Lung (tissue), 11 donors: ENCODE measurements at regions not wholly inside any gene's neighbourhood (a gene's known extent, or its start where the extent isn't known, plus 50 kb on each side); places are given as distances from the start of the nearest gene placed in this dataset.

Experiments used
- ATAC-seq: fragments of 200-7000 bp; cut with Tn5 transposase; one replicate; pipeline ENCODE4 v1.9.1; 2020; ENCODE audit warnings: moderate number of reproducible peaks; ENCODE audit not compliant: insufficient read depth, low FRiP score
- DNase-seq, 3 donors: peaks; one replicate each; pipeline ENCODE4 v3.0.0-alpha.2; 2013 to 2017
- H3K27ac ChIP-seq, 2 donors: one replicate each; pipeline ENCODE4 v1.5.1; 2013; ENCODE audit warnings: mild to moderate bottlenecking in 2 of 2, moderate library complexity in 2 of 2, control low read depth in 1 of 2, inconsistent platforms in 1 of 2, low read depth in 1 of 2, low read length in 1 of 2
- H3K27me3 ChIP-seq, 3 donors: one replicate each; pipeline ENCODE4 v1.5.1; 2013; ENCODE audit warnings: low read length in 2 of 3; ENCODE audit not compliant: control insufficient read depth in 3 of 3, insufficient read depth in 3 of 3
- H3K36me3 ChIP-seq, 4 donors: one replicate each; pipeline ENCODE4 v1.5.1; 2013; ENCODE audit warnings: low read length in 4 of 4, mild to moderate bottlenecking in 1 of 4, moderate library complexity in 1 of 4; ENCODE audit not compliant: control insufficient read depth in 4 of 4, insufficient read depth in 4 of 4
- H3K4me1 ChIP-seq, 5 donors: one replicate each; pipeline ENCODE4 v1.5.1; 2013; ENCODE audit warnings: low read length in 5 of 5, mild to moderate bottlenecking in 2 of 5, moderate library complexity in 1 of 5; ENCODE audit not compliant: control insufficient read depth in 5 of 5, insufficient read depth in 5 of 5
- H3K4me3 ChIP-seq: one replicate; pipeline ENCODE4 v1.5.1; 2013; ENCODE audit warnings: mild to moderate bottlenecking, control low read depth, moderate library complexity
- H3K9ac ChIP-seq, 2 donors: one replicate each; pipeline ENCODE4 v1.5.1; 2013; ENCODE audit warnings: low read length in 2 of 2, control low read depth in 1 of 2; ENCODE audit not compliant: insufficient read depth in 1 of 2
- H3K9me3 ChIP-seq, 4 donors: one replicate each; pipeline ENCODE4 v1.5.1; 2013; ENCODE audit warnings: low read length in 3 of 4, mild to moderate bottlenecking in 1 of 4, moderate library complexity in 1 of 4; ENCODE audit not compliant: control insufficient read depth in 4 of 4, insufficient read depth in 3 of 4
- WGBS, 2 donors: extraction: QIAGEN DNeasy Blood & Tissue Kit; methylation state at CpG; one replicate each; pipeline ENCODE4 v1.1.7; 2013; 5-methylcytosine and 5-hydroxymethylcytosine counted together
- TF ChIP-seq, protein P1 (sequence below): IDR thresholded peaks from 2 replicates; pipeline ENCODE4 v1.5.1; 2012; ENCODE audit warnings: mild to moderate bottlenecking; ENCODE audit errors: control extremely low read depth, extremely low read depth
- donor health status: control.
- donor health status: control.
- donor health status: Bipolar disorder and iron deficiency.
- donor health status: healthy.
- donor health status: DM: yes; HTN: yes; CAD: no.

DNA sequence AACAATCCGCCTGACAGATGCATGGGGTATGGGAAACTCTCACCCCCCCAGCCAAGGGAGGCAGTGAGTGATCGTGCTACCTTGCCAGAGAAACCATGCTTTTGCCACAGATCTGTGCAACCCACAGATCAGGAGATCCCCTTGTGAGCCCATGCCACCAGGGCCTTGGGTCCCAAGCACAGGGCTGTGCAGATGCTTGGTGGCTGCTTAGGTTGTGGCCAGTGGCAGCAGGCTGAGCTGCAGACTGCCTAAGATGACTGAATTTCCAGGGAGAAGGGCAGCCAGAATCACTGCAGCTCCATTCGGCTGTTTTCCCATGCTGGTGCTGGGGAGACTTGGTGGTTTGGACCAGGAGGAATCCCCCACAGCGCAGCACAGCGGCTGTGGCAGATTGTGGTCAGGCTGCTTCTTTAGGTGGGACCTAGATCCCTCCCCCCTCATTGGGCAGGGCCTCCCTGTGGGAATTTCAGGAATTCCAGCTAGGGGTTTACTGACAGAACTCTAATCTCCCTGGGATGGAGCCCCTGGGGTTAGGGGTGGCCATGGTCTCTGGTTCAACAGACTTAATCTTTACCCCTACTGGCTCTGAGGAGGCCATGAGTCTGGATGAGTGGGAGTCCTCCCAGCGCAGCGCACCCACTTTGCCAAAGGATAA, 264.6 kb upstream of the DAAM1 start:
- DNase-seq (no peak), ATAC-seq (no peak)
- peaks cover 0 to 4% (median 2%) of the 10 kb centered on the region in 5 donors for H3K4me1 ChIP-seq
- no peaks in the 10 kb centered on the region for H3K36me3 ChIP-seq
- 79 to 86% methylated on average over 7 of the region's 7 CpGs for WGBS, 2 donors
- no peak overlapping the region for H3K27ac ChIP-seq
- H3K4me3 ChIP-seq: no peak overlapping the region
- TF ChIP-seq, protein P1, sequence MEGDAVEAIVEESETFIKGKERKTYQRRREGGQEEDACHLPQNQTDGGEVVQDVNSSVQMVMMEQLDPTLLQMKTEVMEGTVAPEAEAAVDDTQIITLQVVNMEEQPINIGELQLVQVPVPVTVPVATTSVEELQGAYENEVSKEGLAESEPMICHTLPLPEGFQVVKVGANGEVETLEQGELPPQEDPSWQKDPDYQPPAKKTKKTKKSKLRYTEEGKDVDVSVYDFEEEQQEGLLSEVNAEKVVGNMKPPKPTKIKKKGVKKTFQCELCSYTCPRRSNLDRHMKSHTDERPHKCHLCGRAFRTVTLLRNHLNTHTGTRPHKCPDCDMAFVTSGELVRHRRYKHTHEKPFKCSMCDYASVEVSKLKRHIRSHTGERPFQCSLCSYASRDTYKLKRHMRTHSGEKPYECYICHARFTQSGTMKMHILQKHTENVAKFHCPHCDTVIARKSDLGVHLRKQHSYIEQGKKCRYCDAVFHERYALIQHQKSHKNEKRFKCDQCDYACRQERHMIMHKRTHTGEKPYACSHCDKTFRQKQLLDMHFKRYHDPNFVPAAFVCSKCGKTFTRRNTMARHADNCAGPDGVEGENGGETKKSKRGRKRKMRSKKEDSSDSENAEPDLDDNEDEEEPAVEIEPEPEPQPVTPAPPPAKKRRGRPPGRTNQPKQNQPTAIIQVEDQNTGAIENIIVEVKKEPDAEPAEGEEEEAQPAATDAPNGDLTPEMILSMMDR: no peak
- H3K9ac ChIP-seq: no peak overlapping the region
- H3K9me3 ChIP-seq: peaks cover 0 to 2% (median 0%) of the 10 kb centered on the region in 4 donors
- peaks cover 0 to 3% (median 0%) of the 10 kb centered on the region in 3 donors for H3K27me3 ChIP-seq

DNA sequence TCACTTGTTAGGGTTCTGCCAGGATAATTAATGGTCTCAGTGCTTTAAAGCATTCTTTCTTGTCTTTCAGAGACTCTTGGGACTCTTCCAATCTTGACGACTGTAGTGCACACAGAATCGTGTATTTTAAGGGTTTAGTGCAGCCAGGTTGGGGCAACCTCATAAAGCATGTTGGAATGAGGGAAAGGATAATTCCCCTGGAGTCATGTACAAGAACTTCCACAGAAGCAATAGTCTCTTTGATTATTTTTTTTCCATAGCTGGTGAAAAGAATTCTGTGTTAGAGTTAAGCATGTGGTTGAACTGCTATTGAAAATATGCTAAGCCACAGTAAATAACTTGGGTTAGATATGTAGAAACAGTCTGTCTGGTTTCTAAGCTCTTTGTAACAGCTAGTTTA, 246.8 kb upstream of the DAAM1 start:
- ATAC-seq: no peak
- DNase-seq: peak in 2 of 3 donors; percentile 20 to 31

GRCh38 chr14:58942516-58942915, 246.0 kb upstream of the DAAM1 start:
- peaks cover 0 to 14% (median 2%) of the 10 kb centered on the region in 4 donors for H3K9me3 ChIP-seq
- H3K4me3 ChIP-seq: no peak overlapping the region
- no peak for ATAC-seq
- TF ChIP-seq, protein P1: no peak
- peaks cover 0 to 27% (median 7%) of the 10 kb centered on the region in 5 donors for H3K4me1 ChIP-seq
- H3K27ac ChIP-seq: no peak overlapping the region
- DNase-seq: peak in 2 of 3 donors; percentile 19 to 30
- 46 to 66% methylated on average over 2 of the region's 2 CpGs for WGBS, 2 donors
- H3K36me3 ChIP-seq: no peaks in the 10 kb centered on the region
- no peak overlapping the region for H3K9ac ChIP-seq
- no peaks in the 10 kb centered on the region for H3K27me3 ChIP-seq

More for the DNA sequence above, 246.8 kb upstream of the DAAM1 start:
- TF ChIP-seq, protein P1: no peak
- 30 to 59% methylated on average over 2 of the region's 2 CpGs for WGBS, 2 donors
- Histone ChIP-seq H3K36me3 (no peaks in the 10 kb centered on the region), H3K4me3 (no peak overlapping the region), H3K4me1 (peaks cover 0 to 27% (median 7%) of the 10 kb centered on the region in 5 donors), H3K9ac (no peak overlapping the region), H3K27ac (no peak overlapping the region), H3K9me3 (peaks cover 0 to 14% (median 2%) of the 10 kb centered on the region in 4 donors), H3K27me3 (no peaks in the 10 kb centered on the region)
